HEK293 (cell line): ENCODE measurements at regions not wholly inside any gene's neighbourhood (a gene's known extent, or its start where the extent isn't known, plus 50 kb on each side); places are given as distances from the start of the nearest gene placed in this dataset.

Source experiments
- CTCF ChIA-PET: fragments of 350-600 bp; formaldehyde crosslinking; extraction: SDS; loops from one replicate; lab custom pipeline; 2021; ENCODE audit warnings: antibody characterized with exemption; lab: Yijun Ruan, JAX
- POLR2A ChIA-PET: fragments of 300-600 bp; formaldehyde crosslinking; extraction: SDS; loops from one replicate; lab custom pipeline; 2020; ENCODE audit warnings: antibody characterized with exemption, inconsistent platforms; lab: Yijun Ruan, JAX
- H3K27ac ChIP-seq: fragments of 200-500 bp; sonication (Bioruptor generic); 2 replicates; pipeline ENCODE4 v1.5.1; 2014; ENCODE audit warnings: low read depth, low read length, control low read depth, inconsistent platforms; ENCODE audit errors: extremely low read depth
- H3K36me3 ChIP-seq, 2 experiments: fragments of 200-500 bp in 1 of 2; sonication (Bioruptor generic) in 1 of 2; 1 replicate in 1 of 2; 2 replicates in 1 of 2; pipeline ENCODE4 v1.5.1; 2014 to 2017; ENCODE audit warnings: inconsistent platforms in 2 of 2, low read length in 2 of 2; ENCODE audit not compliant: control insufficient read depth in 2 of 2, insufficient read depth in 1 of 2
- H3K4me1 ChIP-seq: fragments of 200-500 bp; sonication (Bioruptor generic); 2 replicates; pipeline ENCODE4 v1.5.1; 2014; ENCODE audit warnings: mild to moderate bottlenecking, low read length, inconsistent platforms; ENCODE audit not compliant: control insufficient read depth, insufficient read depth
- H3K4me3 ChIP-seq: 2 replicates; pipeline ENCODE4 v1.5.1; 2011; ENCODE audit warnings: low read depth, mild to moderate bottlenecking, control low read depth, low read length, moderate library complexity
- H3K9me3 ChIP-seq: fragments of 200-500 bp; sonication (Bioruptor generic); 2 replicates; pipeline ENCODE4 v1.5.1; 2014; ENCODE audit warnings: low read depth, low read length, inconsistent platforms; ENCODE audit not compliant: control insufficient read depth, insufficient read depth
- IKZF3 ChIP-seq: fragments of 450-650 bp; IDR thresholded peaks from 2 replicates; pipeline ENCODE4 v1.5.0; 2018; ENCODE audit warnings: missing biosample characterization, mild to moderate bottlenecking, missing genetic modification characterization, moderate library complexity
- SETDB1 ChIP-seq: IDR thresholded peaks from one replicate; pipeline ENCODE4 v1.6.1; 2017; ENCODE audit warnings: mild to moderate bottlenecking, low read length, moderate library complexity, mixed read lengths; ENCODE audit not compliant: insufficient read length
- TCF7L2 ChIP-seq: IDR thresholded peaks from 2 replicates; pipeline ENCODE4 v1.6.1; 2011; ENCODE audit warnings: low read depth, mild to moderate bottlenecking, inconsistent platforms, low read length, moderate library complexity, borderline replicate concordance
- ZBTB20 ChIP-seq: fragments of 450-650 bp; formaldehyde crosslinking; IDR thresholded peaks from 2 replicates; pipeline ENCODE4 v1.5.1; 2016; ENCODE audit warnings: missing biosample characterization, missing genetic modification characterization
- ZNF202 ChIP-seq: fragments of 450-650 bp; formaldehyde crosslinking; IDR thresholded peaks from 2 replicates; pipeline ENCODE4 v1.5.1; 2016; ENCODE audit warnings: missing biosample characterization, missing genetic modification characterization, borderline replicate concordance
- ZNF248 ChIP-seq: fragments of 450-650 bp; formaldehyde crosslinking; IDR thresholded peaks from 2 replicates; pipeline ENCODE4 v1.5.1; 2017; ENCODE audit warnings: missing biosample characterization, missing genetic modification characterization
- ZNF266 ChIP-seq: fragments of 450-650 bp; formaldehyde crosslinking; IDR thresholded peaks from 2 replicates; pipeline ENCODE4 v1.5.1; 2016; ENCODE audit warnings: missing biosample characterization, missing genetic modification characterization, low read depth
- ZNF274 ChIP-seq, 2 experiments: fragments of 200-500 bp in 1 of 2; fragments of 450-650 bp in 1 of 2; sonication (Bioruptor generic) in 1 of 2; formaldehyde crosslinking in 1 of 2; IDR thresholded peaks; 2 replicates each; pipeline versions ENCODE4 v1.5.1 to v1.6.1; 2014 to 2016; ENCODE audit warnings: borderline replicate concordance in 1 of 2, inconsistent platforms in 1 of 2, low read length in 1 of 2, missing biosample characterization in 1 of 2, missing genetic modification characterization in 1 of 2
- ZNF280C ChIP-seq: fragments of 450-650 bp; formaldehyde crosslinking; IDR thresholded peaks from 2 replicates; pipeline ENCODE4 v1.5.1; 2016; ENCODE audit warnings: missing biosample characterization, missing genetic modification characterization
- ZNF335 ChIP-seq: fragments of 450-650 bp; formaldehyde crosslinking; conservative IDR thresholded peaks from 2 replicates; pipeline ENCODE4 v1.5.1; 2016; ENCODE audit warnings: missing biosample characterization, missing genetic modification characterization
- ZNF398 ChIP-seq: fragments of 450-650 bp; formaldehyde crosslinking; IDR thresholded peaks from 2 replicates; pipeline ENCODE4 v1.5.1; 2017; ENCODE audit warnings: missing biosample characterization, missing genetic modification characterization
- ZNF501 ChIP-seq: fragments of 450-650 bp; formaldehyde crosslinking; IDR thresholded peaks from 2 replicates; pipeline ENCODE4 v1.5.1; 2016; ENCODE audit warnings: missing biosample characterization, missing genetic modification characterization
- ZNF549 ChIP-seq: fragments of 450-650 bp; IDR thresholded peaks from 2 replicates; pipeline ENCODE4 v1.5.1; 2018; ENCODE audit warnings: missing biosample characterization, missing genetic modification characterization, mild to moderate bottlenecking, inconsistent platforms, moderate library complexity
- ZNF596 ChIP-seq: fragments of 450-650 bp; IDR thresholded peaks from 2 replicates; pipeline ENCODE4 v1.5.0; 2018; ENCODE audit warnings: missing biosample characterization, mild to moderate bottlenecking, missing genetic modification characterization, moderate library complexity
- ZNF776 ChIP-seq: fragments of 450-650 bp; formaldehyde crosslinking; IDR thresholded peaks from 2 replicates; pipeline ENCODE4 v1.5.0; 2017; ENCODE audit warnings: missing biosample characterization, missing genetic modification characterization, borderline replicate concordance
- ZNF785 ChIP-seq: fragments of 450-650 bp; formaldehyde crosslinking; IDR thresholded peaks from 2 replicates; pipeline ENCODE4 v1.5.1; 2016; ENCODE audit warnings: missing biosample characterization, missing genetic modification characterization
- ZSCAN18 ChIP-seq: fragments of 450-650 bp; formaldehyde crosslinking; IDR thresholded peaks from 2 replicates; pipeline ENCODE4 v1.5.1; 2016; ENCODE audit warnings: missing biosample characterization, missing genetic modification characterization
- ZSCAN23 ChIP-seq: fragments of 450-650 bp; formaldehyde crosslinking; IDR thresholded peaks from 2 replicates; pipeline ENCODE4 v1.5.1; 2016; ENCODE audit warnings: missing biosample characterization, missing genetic modification characterization

- Histone ChIP-seq H3K36me3 (no peaks in the 10 kb centered on the region), H3K9me3 (no peaks in the 10 kb centered on the region), H3K4me1 (no peaks in the 10 kb centered on the region), H3K27ac (no peak overlapping the region), H3K4me3 (no peak overlapping the region)
- ChIA-PET POLR2A (no interaction called here), CTCF (interaction anchor here (0.5 to 1.6 kb wide), 7 partner anchors 14 to 785 kb away, joined by 3 to 6 read pairs (median 4); no protein-coding TSS in a partner anchor)
- TF ChIP-seq ZBTB20 (no peak), ZNF501 (tag by site-specific recombination) (no peak), TCF7L2 (no peak), SETDB1 (no peak), ZNF398 (no peak), ZNF335 (tag by site-specific recombination) (no peak), ZNF248 (tag by site-specific recombination) (no peak), ZNF785 (no peak), ZNF596 (tag by site-specific recombination) (no peak), ZNF549 (tag by site-specific recombination) (no peak), ZSCAN18 (no peak), ZNF274 (IDR thresholded peaks at IDR 0.05; ENCODE audit: low read length) (no peak), ZNF274 (tag by site-specific recombination; IDR thresholded peaks at IDR 0.05; ENCODE audit: borderline replicate concordance) (no peak), IKZF3 (tag by site-specific recombination) (no peak), ZNF280C (tag by site-specific recombination) (no peak), ZNF266 (tag by site-specific recombination) (no peak), ZSCAN23 (no peak), ZNF202 (tag by site-specific recombination) (no peak)
Measured at GRCh38 chr21:19507682-19508260, 1104.2 kb upstream of the TMPRSS15 start.

GRCh38 chr21:19508442-19508841, 1104.9 kb upstream of the TMPRSS15 start:
- H3K9me3 ChIP-seq = no peaks in the 10 kb centered on the region
- TF ChIP-seq ZNF776 = no peak
- TF ChIP-seq ZNF280C (tag by site-specific recombination) = no peak
- no peaks in the 10 kb centered on the region for H3K36me3 ChIP-seq
- POLR2A ChIA-PET = no interaction called here
- H3K27ac ChIP-seq = no peak overlapping the region
- no peak overlapping the region for H3K4me3 ChIP-seq
- no peaks in the 10 kb centered on the region for H3K4me1 ChIP-seq
- CTCF ChIA-PET = interaction anchor here (0.5 to 1.5 kb wide), 4 partner anchors 13 to 839 kb away, joined by 3 to 4 read pairs (median 4); no protein-coding TSS in a partner anchor
